ENCODE measurements at regions not wholly inside any gene's neighbourhood (a gene's known extent, or its start where the extent isn't known, plus 50 kb on each side); places are given as distances from the start of the nearest gene placed in this dataset.
"Not testable (repeated sequence)": the region's sequence is repeated elsewhere in the genome, so short reads cannot be mapped to it uniquely, and the experiment has no call there.

DNA sequence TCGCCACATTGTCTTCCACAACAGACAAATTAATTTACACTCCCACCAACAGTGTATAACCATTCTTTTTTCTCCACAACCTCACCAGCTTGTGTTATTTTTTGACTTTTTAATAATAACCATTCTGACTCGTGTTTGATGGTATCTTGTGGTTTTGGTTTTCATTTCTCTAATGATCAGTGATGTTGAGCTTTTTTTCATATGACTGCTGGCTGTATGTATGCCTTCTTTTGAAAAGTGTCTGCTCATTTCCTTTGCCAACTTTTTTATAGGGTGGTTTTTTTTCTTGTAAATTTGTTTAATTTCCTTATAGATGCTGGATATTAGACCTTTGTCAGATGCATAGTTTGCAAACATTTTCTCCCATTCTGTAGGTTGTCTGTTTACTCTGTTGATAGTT lies 179.6 kb downstream of the FAM174A start:
- not testable (repeated sequence) for ATAC-seq (replicated peaks); H3K36me3 Mint-ChIP-seq (ENCODE audit: insufficient read depth); H3K27ac Mint-ChIP-seq; H3K4me3 Mint-ChIP-seq; DNase-seq; H3K9me3 Mint-ChIP-seq; H3K27me3 Mint-ChIP-seq
- peaks cover 0 to 10% of the 10 kb centered on the region in 2 donors for H3K4me1 Mint-ChIP-seq (ENCODE audit: low read depth in 2 of 2)

DNA sequence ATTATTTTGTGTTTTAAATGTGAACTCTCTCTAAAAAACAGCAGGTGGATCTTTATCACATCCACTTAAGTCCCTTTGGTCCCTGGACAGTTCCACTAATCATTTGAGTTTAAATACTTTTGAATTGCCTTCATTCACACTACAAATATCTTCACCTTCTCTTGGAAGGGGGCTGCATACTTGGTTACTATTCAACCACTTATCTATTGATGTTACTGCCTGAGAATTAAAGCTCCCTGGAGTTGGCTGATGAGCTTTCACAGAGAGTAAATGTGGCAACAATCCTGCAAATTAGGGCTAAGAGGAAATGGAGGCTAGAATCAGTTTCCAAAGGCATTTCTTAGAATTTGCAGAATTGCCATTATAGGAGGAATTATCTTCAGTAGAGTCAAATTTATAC lies 180.4 kb downstream of the ST8SIA4 start:
- no peak for ATAC-seq (replicated peaks)
- H3K9me3 Mint-ChIP-seq, result no peaks in the 10 kb centered on the region
- no peaks in the 10 kb centered on the region for H3K27me3 Mint-ChIP-seq
- H3K36me3 Mint-ChIP-seq (ENCODE audit: insufficient read depth), result no peaks in the 10 kb centered on the region
- peaks cover 0 to 6% of the 10 kb centered on the region in 2 donors for H3K4me1 Mint-ChIP-seq (ENCODE audit: low read depth in 2 of 2)
- no peak overlapping the region for H3K4me3 Mint-ChIP-seq
- H3K27ac Mint-ChIP-seq, result no peak overlapping the region
- no peak for DNase-seq

DNA sequence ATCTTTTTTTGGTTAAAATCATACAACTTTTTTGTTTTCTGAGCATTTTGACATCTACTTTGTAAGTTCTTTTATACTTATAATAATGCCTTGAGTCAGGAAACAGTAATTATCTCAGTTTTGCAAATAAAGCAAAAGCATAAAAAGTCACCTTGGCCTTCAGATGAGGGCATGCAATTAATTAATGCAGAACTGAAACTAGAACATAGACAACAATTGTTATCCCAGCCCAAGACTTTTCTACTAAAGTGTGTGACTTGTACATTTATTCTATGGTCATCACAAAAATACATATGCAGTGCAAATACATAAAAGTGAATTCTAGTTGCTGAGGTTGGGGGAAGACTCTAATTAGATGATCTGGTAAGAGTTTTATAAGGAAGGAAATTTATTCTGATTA lies 179.9 kb downstream of the ST8SIA4 start:
- Mint-ChIP-seq H3K27ac (no peak overlapping the region), H3K4me3 (no peak overlapping the region), H3K36me3 (ENCODE audit: insufficient read depth) (no peaks in the 10 kb centered on the region), H3K27me3 (no peaks in the 10 kb centered on the region), H3K4me1 (ENCODE audit: low read depth in 2 of 2) (peaks cover 0 to 6% of the 10 kb centered on the region in 2 donors), H3K9me3 (no peaks in the 10 kb centered on the region)
- DNase-seq, result no peak
- no peak for ATAC-seq (replicated peaks)

DNA sequence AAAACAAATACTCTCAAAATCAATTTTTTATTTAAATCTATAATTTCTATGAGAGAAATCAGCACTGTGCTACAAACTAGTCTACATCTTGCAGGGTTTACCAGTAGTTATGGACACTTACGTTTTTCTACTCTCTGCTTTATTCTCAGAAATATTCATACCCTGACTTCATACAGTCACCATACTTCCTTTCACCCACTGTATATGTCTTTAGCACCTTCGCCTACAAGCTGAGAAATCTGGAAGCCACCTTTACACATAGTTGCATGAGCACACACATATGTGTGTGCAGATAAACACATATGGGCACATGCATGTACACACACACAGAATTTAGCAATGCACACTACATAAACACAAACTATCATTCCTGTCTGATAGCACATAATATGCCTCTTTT lies 177.0 kb downstream of the ST8SIA4 start:
- H3K4me3 Mint-ChIP-seq, result no peak overlapping the region
- H3K9me3 Mint-ChIP-seq, result no peaks in the 10 kb centered on the region
- H3K36me3 Mint-ChIP-seq (ENCODE audit: insufficient read depth), result no peaks in the 10 kb centered on the region
- peaks cover 0 to 6% of the 10 kb centered on the region in 2 donors for H3K4me1 Mint-ChIP-seq (ENCODE audit: low read depth in 2 of 2)
- no peaks in the 10 kb centered on the region for H3K27me3 Mint-ChIP-seq
- DNase-seq (no peak), ATAC-seq (replicated peaks) (no peak)
- no peak overlapping the region for H3K27ac Mint-ChIP-seq

DNA sequence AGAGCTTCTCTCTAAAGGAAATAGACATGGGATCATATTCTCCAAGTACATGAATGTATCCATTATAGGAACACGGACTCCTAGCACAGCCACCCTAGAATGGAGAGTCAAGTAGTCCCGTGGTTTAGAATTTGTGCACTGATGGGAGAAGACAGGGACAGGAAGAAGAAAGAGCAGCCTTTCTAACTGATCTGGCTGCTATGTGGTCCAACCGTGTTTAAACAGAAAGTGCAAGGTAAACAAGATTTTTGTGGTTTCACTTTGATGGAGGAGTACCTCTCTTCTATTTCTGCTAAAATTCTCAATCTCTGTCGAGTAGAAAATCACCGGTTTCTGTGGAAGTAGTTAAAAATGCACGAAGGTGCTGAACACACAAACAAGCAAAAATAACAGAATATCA lies 171.3 kb downstream of the ST8SIA4 start:
- H3K9me3 Mint-ChIP-seq, result no peaks in the 10 kb centered on the region
- H3K36me3 Mint-ChIP-seq (ENCODE audit: insufficient read depth), result no peaks in the 10 kb centered on the region
- no peaks in the 10 kb centered on the region for H3K27me3 Mint-ChIP-seq
- peaks cover 4 to 6% of the 10 kb centered on the region in 2 donors for H3K4me1 Mint-ChIP-seq (ENCODE audit: low read depth in 2 of 2)
- ATAC-seq (replicated peaks) (peak; percentile 99), DNase-seq (peak; percentile 1 to 17 (median 5))
- peak overlapping the region; percentile 65 to 82 for H3K4me3 Mint-ChIP-seq
- peak overlapping the region; percentile 79 to 92 for H3K27ac Mint-ChIP-seq

DNA sequence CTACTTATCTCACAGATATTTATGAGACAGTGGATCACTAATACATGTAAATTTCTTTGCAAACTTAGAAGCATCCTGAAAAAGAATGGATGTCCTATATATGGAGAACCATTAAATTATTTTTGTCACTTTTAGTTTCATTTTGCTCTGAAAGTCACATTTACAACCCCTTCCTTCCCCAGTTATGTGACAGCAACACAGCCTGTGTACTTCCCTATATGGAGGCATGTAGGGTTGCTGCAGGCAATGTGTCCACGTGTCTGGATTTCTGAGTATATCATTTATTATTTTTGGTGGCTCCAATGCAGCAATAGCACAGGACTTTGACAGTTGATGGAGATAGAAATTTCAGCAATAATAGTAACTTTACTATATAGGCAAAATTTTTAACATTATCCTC lies 156.4 kb downstream of the ST8SIA4 start:
- H3K27me3 Mint-ChIP-seq, result peaks cover 5 to 9% of the 10 kb centered on the region in 2 donors
- H3K4me1 Mint-ChIP-seq (ENCODE audit: low read depth in 2 of 2), result peaks cover 4 to 6% of the 10 kb centered on the region in 2 donors
- peak overlapping the region; percentile 2 to 59 for H3K4me3 Mint-ChIP-seq
- no peaks in the 10 kb centered on the region for H3K36me3 Mint-ChIP-seq (ENCODE audit: insufficient read depth)
- DNase-seq (no peak), ATAC-seq (replicated peaks) (peak; percentile 49)
- peak overlapping the region in 1 of 2 donors; percentile 2 for H3K27ac Mint-ChIP-seq
- no peaks in the 10 kb centered on the region for H3K9me3 Mint-ChIP-seq

DNA sequence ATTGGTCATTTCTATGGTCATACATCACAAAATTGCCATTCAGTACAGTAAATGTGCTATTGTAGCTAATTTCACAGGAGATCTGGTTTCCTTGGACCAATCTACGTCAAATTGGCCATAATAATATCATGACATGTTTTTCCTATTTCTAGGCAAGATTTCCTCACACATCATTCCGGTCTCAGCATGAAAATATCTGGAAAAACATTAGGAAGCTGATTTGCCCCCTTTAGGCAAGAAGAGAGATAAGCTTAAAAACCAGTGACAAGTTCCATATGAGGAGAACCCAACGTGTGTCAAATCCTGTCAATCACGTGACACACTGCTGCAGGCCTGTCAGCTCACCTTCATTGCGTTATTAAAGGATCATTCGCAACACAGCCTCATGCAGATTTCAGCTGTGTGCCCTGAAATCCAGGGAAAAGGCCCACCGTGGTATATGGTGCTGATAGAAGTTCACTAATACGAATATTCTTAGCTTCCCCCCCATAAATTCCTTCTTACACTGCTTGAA lies 153.3 kb downstream of the ST8SIA4 start:
- Mint-ChIP-seq H3K4me1 (ENCODE audit: low read depth in 2 of 2) (peaks cover 4 to 6% of the 10 kb centered on the region in 2 donors), H3K27ac (no peak overlapping the region), H3K9me3 (no peaks in the 10 kb centered on the region), H3K36me3 (ENCODE audit: insufficient read depth) (no peaks in the 10 kb centered on the region), H3K4me3 (no peak overlapping the region), H3K27me3 (peaks cover 12 to 20% of the 10 kb centered on the region in 2 donors)
- ATAC-seq (replicated peaks) (no peak), DNase-seq (no peak)

DNA sequence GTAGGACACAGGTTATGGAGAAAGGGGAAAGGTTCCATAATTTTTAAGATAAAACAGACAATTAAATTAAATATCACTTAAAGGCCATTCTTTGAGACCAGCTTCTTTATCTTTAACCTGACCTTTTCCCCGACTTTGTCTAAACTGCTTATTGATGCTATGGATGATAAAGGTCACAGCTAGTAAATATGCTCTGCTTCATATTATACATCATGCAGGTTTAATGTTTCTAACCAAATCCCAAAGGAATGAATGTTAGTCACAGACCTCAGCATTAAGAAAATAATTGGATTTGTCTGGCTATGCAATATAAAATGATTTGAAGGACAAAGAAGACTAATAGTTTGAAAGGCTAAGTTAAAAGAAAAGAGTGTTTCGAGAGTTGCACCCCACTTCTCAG lies 147.6 kb downstream of the ST8SIA4 start:
- DNase-seq (no peak), ATAC-seq (replicated peaks) (no peak)
- H3K4me3 Mint-ChIP-seq, result no peak overlapping the region
- H3K4me1 Mint-ChIP-seq (ENCODE audit: low read depth in 2 of 2), result no peaks in the 10 kb centered on the region
- H3K27ac Mint-ChIP-seq, result no peak overlapping the region
- no peaks in the 10 kb centered on the region for H3K36me3 Mint-ChIP-seq (ENCODE audit: insufficient read depth)
- H3K9me3 Mint-ChIP-seq, result no peaks in the 10 kb centered on the region
- peaks cover 17 to 19% of the 10 kb centered on the region in 2 donors for H3K27me3 Mint-ChIP-seq

Data from effector memory CD8-positive, alpha-beta T cell (primary cell).